Stimulated activated CD4-positive, alpha-beta T cell treated with anti-CD3 and anti-CD28 coated beads, Interleukin-15, amount 100 ng/mL, for 24 hours (primary cell): ENCODE measurements at regions not wholly inside any gene's neighbourhood (a gene's known extent, or its start where the extent isn't known, plus 50 kb on each side); places are given as distances from the start of the nearest gene placed in this dataset.
"Not testable (repeated sequence)": the region's sequence is repeated elsewhere in the genome, so short reads cannot be mapped to it uniquely, and the experiment has no call there.

Experiments used
- DNase-seq: peaks from one replicate; pipeline ENCODE4 v3.0.0-alpha.2; 2020

DNA sequence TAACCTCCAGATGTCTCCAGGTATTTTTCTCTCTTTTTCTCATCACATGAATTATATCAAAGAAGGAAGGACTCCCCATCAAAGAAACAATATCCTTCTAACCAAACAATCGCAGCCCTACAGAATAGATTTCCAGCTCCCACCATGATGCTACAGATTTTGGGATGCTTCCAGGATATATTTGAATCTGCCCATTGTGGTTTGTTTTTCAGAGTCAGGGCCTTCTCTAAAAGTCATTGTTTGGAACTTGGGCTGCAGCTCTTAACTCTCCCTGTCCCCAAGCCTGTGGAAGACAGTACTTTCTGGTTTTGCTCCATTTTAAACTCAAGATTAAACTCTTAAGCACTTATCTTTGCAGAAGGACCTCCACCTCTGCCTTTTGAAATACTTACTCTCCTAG lies 223.2 kb downstream of the PMAIP1 start:
- DNase-seq = no peak

DNA sequence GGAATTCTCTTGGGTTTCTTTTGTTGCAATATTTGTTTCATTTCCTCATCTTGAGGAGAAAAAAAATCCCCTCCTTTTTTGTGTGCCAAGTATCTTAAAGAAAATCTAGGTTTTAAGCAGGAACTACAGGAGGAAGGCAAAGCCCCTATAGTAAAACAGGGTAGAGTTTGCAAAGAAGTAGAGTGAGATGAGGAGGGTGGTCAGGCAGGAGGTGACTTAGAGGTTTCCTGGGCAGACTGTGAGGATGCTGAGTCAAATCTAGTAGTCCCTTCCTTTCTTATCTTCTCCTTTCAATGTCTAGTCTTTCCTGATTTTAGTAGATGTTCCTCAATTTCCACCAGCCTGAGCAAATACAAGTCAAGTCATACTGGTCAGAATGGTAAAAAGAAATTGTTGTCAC lies 222.5 kb downstream of the PMAIP1 start:
- DNase-seq = no peak

DNA sequence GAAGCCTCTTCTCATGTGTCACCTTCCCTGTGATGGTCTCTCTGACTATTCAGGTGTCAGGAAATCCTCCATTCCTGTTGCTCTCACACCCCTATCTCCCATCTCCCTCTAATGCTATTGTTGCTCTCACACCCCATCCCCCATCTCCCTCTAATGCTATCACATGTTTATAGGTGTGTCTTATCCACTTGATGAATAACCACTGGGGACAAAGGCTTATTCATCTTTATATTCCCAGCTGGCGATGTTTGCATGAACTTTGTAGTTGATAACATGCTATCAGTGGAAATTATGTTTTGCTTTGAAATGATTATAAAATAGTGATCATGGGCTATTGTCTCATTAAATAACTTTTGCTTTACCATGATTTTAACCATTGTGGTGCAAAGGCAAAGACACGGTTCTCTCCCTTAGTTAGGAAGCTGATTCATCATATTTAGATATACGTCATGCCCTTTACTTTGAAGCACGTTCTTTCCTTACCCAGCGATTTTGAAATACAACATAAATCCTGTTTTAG lies 220.5 kb downstream of the PMAIP1 start:
- DNase-seq = no peak

DNA sequence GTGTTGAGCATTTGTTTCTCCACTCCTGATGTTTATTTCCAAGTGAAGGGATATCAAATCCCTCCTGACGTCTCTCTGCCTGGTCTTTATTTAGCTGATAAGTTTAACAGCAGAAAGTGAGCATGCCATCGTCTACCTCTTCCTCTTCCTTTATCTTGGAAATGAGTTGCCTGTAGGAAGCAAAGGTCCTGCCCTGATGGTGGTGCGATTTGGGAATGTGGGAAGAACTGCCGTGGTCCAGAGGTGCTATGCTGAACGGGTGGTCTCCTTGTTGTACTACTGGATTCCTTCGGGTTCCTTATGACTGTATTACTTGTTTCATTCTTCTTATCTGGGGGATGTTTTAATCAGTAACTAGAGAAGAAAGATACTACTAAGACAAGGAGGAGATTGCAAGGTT lies 217.5 kb downstream of the PMAIP1 start:
- no peak for DNase-seq

DNA sequence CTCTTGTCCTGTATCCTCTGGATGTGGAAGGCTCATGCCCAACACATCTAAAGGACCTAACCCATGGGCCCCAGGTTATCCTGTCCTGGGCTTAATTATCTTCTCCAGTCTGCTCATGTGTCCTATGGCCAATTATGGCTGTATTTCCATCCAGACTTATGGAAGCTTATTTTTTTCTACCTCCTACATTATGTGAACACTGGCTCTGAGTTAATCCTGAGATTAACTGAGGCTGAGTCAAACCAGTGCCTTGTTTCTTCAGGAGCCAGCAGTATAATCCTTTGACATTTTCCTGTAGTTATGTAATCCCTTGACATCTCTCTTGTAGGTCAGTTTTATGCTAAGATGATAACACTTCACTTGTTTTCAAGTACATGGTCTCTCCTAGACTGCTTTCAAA lies 213.6 kb downstream of the PMAIP1 start:
- DNase-seq = no peak

DNA sequence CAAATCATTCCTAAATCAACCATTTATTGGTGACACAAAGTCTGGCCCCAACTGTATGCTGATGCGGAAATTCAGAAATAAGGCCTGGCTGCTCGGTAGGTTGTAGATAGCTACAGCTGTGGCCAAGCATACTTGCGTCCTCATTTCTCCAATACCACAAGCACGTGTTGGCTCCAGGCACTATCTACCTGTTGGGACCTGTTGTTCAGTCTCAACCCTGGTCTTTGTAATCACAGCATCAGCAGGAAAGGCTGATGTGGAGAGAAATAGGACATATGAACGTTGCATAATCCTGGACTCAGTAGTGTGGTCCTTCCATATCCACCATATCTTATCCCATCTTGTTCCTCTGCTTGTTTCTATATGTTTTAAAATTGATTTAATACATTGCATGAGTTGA lies 212.6 kb downstream of the PMAIP1 start:
- no peak for DNase-seq

DNA sequence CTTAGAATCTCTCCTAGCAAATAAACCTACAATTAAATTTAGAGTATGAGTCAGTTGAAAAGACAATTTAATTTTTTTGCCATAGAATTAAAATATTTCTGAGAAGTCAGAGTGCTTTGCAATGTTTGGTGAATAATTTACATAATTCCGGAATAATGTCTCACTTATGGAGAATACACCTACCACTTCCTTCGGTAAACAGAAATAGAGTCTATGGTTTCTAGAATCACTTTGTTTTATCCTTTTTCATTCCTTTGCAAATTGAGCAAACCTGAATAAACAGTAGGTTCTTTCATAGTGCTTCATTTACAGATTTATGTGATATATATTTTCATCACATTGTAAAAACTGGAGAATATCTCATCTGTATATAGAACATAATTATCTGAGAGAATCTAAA lies 211.7 kb downstream of the PMAIP1 start:
- no peak for DNase-seq

DNA sequence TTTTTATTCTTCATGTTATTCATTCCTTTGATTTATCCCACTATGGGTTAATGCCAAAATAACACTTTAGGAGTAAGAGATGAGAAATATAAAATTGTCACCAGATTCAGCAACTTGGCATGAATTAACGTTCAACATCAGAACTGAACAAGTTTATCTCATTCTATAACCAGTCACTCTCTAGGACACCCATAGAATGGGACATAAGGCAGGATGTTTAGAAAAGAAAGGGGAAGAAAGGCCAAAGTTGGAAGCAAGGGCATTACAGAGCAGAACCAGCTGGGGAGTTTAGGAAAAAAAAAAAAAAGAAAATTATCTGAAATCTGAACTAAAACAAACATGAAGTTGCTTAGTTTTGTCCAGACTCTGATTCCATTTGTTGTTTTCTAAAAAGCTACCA lies 211.0 kb downstream of the PMAIP1 start:
- no peak for DNase-seq

DNA sequence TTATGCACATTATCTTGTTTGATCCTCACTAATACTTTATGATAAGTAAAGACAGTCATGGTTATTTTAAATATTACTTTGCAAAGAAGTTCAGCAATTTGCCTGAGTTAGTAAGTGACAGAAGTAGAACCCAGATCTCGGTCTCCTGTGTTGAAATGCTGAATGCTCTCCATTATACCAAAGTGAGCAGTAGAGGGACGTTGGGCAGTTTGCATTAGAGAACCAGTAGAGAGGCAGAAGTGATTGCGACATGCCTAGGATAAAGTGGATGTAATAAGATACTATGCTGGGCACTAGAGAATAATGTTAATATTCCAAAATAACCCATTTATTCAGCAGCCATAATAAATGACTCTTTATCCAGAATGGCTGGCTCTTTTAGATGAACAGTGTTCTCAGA lies 201.0 kb downstream of the PMAIP1 start:
- DNase-seq = no peak

DNA sequence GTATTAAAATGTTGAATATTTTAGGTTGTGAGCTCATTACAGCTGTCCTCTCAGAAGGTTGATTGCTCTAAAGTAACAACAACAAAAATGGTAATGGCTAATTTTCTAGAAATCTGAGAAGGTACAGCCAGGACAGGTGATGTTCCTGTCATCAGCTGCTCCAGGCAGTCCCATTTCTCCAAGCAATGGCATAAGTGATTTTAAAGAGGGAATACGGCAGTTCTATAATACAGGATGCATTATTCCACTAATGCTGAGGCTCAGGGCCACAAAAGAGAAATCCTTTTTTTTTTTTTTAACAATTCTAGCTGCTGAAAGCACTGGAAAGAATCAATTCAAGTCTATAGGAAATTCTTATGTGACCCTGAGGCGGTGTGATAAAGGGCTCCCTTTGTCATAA lies 199.9 kb downstream of the PMAIP1 start:
- DNase-seq = no peak

DNA sequence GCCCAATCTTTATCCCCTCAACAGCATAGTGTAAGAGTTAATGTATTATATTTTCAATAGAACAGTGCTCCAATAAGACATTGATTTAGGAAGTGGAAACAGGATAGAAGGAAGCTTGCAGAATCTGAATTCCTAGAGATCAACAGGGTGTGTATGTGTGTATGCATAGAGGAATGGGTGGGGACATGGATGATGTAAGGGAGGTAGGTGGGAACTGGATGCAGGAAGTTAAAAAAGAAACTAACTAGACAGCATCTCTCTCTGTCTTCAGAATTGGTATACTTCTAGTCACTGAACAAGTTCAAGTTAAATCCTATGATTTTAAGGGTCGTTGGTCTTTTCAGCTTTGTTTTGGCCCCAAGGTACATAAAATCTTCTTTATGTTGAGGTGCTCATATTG lies 196.6 kb downstream of the PMAIP1 start:
- no peak for DNase-seq

DNA sequence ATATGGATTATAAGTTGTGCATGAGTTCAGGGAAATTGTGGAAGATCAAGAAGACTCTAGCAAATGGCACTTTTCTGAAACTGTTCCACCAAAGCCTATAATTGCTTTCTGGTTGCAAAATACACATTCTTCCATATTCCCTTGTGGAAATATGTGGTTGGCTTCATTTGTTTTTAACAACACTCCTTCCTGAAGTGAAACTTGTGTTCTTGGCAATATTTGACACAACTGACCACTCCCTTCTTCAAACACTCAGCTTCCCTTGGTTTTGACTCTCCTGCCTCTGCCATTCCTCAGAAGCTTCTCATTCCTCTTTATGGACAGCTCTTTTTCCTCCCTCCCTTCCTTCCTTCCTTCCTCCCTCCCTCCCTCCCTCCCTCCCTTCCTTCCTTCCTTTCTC lies 192.3 kb downstream of the PMAIP1 start:
- no peak for DNase-seq

DNA sequence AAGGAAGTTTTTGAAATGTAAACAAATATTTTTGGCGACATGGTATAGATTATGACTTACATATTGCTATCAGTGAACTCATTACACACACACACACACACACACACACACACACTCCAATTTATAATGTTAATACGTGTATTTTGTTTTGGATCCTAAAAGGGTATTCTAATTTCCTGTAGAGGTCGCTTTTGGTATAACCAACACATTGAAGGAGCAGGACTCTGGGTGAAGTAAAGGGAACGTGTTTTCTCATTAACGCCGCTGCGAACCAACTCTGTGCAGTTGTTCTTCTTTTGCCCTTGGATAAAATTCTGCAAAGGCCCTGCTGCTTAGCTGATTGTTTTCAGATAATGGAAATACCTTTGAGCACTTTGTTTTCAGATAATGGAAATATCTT lies 190.4 kb downstream of the PMAIP1 start:
- DNase-seq = no peak

DNA sequence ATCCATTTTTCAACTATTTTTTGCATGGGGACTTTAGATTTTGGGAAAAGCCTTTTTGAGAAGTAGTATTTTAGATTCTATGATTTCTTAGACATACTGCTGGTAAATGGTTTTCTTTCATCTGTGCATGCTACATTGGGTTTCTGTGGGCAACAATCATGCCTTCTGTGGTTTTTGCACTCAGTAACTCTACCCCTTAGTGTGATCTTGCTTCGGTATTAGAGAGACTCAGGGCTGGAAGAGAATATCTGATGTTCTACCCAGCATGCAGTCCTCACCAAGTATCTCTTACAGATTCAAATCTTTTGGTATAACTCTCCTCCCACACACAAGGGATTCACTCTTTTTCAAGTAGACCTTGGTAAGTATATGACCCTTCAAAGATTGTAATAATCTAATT lies 183.0 kb downstream of the PMAIP1 start:
- DNase-seq = no peak

DNA sequence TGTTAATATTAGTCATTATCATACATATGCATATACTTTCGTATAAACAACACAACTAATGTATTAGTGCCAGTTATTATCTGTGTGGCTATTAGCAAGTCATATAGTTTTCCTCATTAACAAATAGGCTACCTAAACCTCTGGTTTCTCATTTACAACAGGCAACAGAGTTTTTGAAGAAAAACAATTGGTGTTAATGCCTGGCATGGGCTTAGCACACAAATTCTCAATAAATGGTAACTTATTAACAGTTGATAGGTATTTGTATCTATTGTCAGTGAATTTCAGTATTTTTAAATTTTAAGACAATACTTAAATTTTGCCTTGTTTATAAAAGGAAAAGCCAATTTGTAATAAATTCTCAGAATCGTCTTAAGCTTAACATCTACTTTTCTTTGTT lies 182.5 kb downstream of the PMAIP1 start:
- no peak for DNase-seq

DNA sequence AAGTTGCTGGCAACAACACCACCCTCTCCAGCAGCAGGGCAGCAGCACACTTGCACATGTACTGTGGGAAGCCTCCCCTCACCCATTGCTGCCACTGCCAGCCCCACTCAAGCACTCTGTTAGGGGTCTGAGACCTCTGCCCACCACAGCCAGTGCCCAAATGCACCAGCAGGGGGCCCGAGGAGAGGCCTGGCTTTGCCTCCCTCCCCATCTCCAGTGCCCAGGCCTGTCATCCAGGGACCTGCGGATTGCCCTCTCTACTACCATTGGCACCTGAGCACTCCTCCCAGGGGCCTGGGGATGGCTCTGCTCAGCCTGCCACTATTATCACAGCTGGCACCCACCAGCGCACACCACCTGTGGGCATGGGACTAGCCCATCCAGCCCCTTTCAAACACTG lies 175.7 kb downstream of the PMAIP1 start:
- DNase-seq = no peak

DNA sequence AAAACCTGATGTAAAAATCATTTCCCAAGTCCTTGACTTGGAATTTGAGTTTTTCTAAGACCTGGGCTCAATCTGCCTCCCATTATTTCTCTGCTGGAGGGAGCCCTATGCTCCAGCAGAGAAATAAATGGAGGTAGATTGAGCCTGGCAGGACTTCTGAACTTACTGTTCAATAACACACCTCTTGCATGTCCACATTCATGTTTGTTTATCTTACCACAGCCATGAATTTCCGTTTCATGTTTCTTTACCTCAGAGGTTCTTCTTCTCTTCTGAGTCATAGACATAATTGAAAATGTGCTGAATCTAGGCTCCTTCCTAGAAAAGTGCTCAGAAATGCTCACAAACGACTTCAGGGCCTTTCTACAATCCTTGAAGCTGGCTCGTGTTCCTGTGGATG lies 170.8 kb downstream of the PMAIP1 start:
- DNase-seq = no peak

DNA sequence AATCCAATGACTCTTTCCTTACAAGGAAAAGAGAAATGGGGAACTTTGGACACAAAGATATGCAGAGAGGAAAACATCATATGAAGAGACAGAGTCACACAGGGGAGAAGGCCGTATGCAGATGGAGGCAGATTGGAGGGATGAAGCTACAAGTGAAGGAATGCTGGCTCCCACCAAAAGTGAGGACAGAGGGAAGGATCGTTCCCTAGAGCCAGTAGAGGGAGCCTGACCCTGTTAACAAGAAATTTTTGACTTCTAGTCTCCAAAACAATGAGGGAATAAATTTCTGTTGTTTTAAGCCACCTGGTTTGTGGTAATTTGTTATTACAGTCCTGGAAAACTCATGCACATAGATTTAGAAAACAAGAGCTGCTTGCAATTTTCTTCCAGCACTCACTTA lies 169.3 kb downstream of the PMAIP1 start:
- DNase-seq = no peak

DNA sequence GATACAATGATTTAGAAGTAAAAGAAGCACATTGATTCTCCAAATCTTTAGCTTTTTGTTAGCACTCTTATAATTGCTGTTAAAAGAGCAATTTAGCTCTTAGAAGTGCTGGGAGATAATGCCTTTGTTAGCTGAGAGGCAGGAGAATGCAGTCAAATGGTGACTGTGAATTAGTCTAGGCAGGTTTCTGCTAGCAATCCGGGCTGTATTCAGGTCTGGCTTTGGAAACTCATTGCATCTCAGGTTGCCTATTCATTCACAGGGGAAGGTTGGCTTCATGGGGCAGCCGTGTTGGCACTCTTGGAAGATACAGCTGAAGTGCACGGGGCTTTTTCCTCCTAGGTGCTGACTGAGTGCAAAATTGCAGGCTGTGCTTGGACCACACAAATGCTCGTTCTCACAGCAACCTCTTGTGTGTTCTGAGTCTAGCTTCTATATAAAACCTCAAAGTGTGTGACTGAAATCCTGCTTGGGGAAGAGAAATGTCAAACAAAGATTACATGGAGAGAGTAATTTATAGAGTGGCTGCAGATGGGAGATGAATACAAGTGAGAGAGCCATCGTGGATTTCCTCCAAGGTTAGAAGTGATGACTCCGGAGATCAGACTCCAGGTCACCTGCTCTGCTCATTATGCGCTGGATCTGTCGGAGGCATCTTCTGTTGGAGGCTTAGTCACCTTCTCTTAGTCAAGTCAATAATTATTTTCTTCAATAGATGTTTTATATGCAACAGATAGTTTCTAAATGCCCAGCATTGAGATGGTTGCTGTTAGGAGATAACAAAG lies 167.8 kb downstream of the PMAIP1 start:
- DNase-seq = no peak

DNA sequence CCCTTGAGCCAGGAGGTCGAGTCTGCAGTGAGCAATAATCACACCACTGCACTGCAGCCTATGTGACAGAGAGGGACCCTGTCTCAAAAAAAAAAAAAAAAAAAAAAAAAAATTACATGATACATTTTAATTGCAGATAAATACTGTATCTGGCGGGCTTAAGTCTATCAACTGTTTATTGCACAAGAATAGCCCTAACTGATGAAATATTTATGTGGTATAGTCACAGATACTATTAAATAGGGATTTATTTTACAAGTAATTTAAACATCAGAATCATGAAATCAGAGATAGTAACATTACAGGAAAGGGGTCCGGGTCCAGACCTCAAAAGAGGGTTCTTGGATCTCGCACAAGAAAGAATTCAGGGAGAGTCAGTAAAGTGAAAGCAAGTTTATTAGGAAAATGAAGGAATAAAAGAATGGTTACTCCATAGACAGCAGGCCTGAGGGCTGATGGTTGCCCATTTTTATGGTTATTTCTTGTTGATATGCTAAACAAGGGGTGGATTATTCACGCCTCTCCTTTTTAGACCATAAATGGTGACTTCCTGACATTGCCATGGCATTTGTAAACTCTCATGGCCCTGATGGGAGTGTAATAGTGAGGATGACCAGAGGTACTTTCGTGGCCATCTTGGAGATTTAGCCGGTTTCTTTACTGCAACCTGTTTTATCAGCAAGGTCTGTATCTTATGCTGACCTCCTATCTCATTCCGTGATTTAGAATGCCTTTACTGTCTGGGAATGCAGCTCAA lies 166.6 kb downstream of the PMAIP1 start:
- no peak for DNase-seq

DNA sequence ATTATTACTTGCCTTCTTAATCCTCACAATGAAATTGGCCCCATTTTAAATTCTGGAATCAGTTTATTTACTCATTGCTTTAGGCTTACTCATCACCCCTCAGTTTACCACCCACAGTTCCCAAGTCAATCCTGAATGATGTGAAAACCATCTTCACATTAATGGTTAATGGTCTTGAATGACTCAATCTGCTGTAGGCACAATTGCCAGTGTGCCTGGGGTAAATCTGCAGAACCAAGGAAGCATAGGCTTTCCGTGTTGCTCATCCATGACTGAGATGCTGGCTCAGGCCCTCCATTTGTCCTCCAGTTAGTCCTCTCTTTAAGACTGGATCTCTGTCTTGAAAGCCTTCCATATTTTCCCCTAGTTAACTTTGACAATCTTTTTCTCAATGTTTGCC lies 164.5 kb downstream of the PMAIP1 start:
- no peak for DNase-seq

DNA sequence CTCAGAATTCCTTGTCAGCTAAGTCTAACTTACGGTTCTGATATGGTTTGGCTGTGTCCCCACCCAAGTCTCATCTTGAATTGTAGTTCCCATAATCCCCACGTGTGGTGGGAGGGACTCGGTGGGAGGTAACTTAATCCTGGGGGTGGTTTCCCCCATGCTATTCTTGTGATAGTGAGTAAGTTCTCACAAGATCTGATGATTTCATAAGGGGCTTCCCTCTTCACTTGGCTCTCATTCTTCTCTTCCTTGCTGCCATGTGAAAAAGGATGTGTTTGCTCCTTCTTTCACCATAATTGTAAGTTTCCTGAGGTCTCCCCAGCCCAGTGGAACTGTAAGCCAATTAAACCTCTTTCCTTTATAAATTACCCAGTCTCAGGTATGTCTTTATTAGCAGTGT lies 163.0 kb downstream of the PMAIP1 start:
- DNase-seq = not testable (repeated sequence)

DNA sequence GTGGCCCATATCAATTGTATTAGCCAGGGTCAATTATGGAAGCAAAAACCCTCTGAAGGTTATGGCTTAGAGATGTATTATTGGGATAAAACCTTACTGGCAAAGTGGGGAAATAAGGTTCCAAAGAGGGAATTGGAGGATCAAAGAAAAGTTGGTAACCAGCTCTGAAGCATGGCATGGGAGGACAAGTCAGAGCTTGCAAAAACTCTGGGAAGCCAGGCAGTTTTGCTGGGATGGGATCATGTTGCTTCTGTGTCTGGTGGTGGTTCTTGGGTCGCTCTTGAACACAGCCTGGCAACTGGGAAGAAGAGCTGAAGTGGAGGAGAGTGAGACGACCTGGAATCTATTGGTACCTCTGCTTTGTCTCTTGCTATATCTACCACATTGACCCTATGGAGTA lies 162.6 kb downstream of the PMAIP1 start:
- DNase-seq = no peak

DNA sequence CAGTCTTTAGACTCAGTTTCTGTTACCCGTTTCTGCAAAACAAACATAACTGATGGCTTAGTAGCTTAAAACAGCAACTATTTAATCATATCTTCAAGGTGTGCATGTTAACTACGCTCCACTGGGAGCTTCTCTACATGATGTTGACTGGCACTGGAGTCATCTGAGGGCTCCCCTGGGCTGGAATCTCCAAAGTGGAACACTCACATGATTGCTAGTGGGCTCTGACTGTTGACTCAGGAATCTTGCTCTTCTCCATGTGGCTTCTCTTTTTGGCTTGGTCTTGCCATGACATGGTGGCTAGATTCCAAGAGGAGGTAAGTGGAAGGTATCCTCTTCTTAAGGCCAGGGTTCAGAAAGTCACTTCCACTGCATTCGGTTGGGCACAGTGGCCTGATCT lies 160.8 kb downstream of the PMAIP1 start:
- no peak for DNase-seq

DNA sequence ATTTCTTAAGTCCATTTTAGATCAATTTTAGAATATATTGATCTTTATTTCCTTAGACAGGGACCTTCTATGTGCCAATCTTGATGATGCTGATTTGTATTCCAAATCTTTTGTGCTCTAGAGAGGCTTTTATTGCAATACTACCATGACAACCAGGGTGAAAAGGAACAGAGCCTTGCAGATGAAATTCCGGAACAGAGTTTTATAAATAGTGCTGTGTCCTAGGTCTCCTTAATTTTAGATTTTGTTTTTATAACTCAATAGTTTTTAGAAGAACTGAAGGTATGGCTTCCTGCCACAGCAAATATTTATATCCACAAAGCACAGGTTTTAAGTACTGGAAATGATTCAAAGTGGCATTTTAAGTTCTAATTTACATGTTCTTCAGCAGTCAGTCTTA lies 160.2 kb downstream of the PMAIP1 start:
- no peak for DNase-seq
